Inferior parietal cortex (tissue), 1 donor: ENCODE measurements at regions not wholly inside any gene's neighbourhood (a gene's known extent, or its start where the extent isn't known, plus 50 kb on each side); places are given as distances from the start of the nearest gene placed in this dataset.
A peak's percentile ranks its signal among the peaks of the same experiment; 100 is the strongest.

Experiments
- DNase-seq: peaks from one replicate; pipeline ENCODE4 v3.0.0-alpha.2; 2016; ENCODE audit errors: extremely low spot score

- DNase-seq: no peak
Measured at GRCh38 chrX:69305333-69306062, 140.2 kb upstream of the PJA1 start.

- no peak for DNase-seq
Measured at GRCh38 chrX:69303231-69303630, 138.0 kb upstream of the PJA1 start.

GRCh38 chrX:69299951-69300714 is 134.9 kb upstream of the PJA1 start:
- no peak for DNase-seq

GRCh38 chrX:69299285-69299684 is 134.0 kb upstream of the PJA1 start:
- no peak for DNase-seq

DNA sequence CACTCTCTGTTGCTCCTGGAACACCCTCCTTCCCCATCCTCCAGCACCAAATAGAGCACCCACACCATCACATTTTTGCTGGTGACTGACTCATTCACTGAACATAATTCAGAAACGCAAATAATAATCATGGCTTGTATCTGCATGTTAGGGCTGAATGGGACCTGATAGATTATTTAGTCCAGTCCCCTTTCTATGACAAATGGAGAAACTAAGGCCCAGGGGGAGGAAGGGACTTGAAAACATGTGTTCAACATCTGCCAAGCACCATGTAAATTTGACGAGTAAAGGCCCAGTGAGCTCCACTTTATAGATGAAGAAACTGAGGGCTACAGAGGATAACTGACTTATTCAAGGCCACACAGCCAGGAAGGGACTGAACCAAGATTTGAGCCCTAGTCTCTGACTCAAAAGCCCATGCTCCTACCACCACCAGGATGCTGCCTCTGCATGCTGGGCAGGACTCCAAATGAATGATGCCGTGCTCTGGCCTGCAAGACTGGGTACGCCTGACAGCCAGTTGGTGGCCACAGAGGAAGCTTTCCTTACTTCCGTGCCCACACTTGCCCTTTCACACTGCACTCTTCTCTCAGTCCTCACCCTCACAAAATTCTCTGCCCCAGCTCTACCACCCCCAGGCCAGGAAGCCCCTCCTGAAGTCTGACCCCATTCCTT is 133.3 kb upstream of the PJA1 start:
- DNase-seq: no peak

GRCh38 chrX:69297506-69297905 is 132.3 kb upstream of the PJA1 start:
- DNase-seq: no peak

DNA sequence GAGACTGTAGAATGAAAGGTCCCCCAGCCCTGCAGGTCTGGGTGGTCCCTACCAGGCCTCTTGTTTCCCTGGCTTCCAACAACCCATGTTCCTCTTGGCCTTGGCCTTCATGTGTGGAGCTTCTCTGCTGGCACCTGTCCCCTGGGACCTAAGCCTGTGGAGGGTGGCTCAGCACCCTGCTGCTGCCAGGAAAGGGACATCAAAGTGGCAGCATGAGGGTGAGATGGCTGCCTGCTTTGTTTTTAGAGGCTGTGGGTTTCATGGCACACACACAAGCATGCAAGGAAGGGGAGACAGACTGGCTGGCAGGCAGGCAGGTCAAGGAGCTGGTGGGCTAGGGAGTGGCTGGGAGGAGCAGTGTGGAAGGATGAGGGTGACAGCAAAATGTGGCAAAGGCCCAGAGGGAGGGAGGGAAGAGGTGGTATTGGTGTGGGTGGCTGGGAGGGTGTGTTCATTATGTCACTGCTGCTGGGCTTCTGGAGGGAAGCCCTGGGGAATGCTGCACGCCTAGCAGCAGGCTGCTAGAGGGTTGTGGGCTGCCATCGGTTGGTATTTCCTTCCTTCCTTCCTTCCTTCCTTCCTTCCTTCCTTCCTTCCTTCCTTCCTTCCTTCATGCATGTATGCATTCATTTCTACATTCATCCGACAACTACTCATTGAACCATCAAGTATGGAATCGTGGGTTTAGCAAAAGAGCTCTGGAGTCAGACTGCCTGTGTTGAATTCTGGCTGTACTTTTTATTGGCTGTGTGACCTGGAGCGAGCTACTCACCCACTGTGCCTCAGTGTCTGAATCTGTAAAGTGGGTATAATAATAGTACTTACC is 128.7 kb upstream of the PJA1 start:
- no peak for DNase-seq

GRCh38 chrX:69291116-69291515 is 125.9 kb upstream of the PJA1 start:
- no peak for DNase-seq

DNA sequence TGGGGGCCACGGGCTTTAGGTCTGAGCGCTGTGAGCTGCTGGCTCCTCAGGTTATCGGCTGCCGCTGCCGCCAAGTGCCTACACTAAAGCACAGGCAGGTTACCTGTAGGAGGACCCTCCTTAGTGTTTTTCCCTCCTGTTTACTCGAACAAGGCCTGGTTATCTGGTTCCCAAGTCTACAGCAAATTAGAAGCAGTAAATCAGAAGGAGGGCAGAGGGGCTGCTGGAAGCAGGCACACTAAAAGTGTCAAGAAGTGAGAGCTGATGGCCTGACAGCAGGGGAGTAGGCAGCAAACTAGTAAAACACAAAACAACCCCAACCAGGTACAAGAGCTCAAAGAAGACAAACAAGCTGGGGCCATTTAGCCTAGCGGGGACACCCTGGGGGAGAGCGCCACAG is 125.0 kb upstream of the PJA1 start:
- DNase-seq: no peak

GRCh38 chrX:69289793-69290123 is 124.5 kb upstream of the PJA1 start:
- DNase-seq: no peak

DNA sequence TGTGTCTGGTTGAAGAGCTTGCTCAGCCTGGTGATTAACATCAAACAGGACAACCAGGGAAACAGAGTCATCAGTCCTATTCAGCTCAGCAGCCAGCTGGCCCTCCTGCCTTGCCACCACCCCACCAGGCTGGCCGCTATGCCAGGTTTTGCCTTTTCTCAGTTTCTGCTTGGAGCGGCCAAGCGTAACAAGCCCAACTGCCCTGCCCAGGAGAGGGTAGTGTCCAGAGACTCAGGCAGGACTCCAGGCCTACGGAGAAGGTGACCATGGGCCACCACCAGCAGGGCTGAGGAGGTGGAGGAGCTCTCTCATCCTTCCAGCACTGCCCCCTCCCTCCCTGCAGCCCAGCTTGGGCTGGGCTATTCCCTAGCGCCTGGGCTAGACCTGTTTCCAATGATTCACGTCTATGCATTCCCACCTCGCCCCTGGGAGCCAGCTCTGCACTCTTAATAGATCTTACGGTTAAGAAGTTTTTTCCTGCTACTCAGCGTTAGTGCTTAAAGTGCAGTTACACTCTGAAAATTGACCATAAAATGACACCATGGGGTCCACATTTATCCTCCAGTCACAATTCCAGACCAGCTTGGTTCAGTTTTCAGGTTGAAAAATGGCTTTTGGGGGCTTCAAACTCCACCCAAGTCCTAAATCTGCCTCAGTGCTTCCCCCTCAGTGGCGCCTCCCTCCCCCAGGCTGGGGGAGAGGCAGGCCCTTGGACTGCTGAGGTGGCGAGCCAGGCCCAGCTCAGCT is 124.0 kb upstream of the PJA1 start:
- no peak for DNase-seq

DNA sequence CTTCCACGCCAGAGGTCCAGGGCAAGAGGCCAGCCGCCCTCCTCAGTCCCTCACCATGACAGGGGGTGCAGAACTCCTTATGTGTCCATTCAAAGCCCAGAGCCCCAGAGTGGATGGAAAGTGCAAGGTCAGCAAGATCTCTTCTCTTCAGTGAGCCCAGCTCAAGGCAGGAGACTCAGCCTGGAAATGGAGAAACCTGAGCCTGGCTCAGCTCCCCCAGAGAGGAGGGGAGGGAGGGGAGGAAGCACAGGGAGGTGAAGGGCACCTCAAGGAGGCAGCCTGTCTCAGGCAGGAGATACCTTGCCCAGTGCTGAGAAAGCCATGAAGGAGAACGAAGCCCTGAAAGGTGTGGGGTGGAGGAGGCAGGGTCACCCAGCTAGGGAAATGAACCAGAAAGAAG is 121.8 kb upstream of the PJA1 start:
- no peak for DNase-seq

DNA sequence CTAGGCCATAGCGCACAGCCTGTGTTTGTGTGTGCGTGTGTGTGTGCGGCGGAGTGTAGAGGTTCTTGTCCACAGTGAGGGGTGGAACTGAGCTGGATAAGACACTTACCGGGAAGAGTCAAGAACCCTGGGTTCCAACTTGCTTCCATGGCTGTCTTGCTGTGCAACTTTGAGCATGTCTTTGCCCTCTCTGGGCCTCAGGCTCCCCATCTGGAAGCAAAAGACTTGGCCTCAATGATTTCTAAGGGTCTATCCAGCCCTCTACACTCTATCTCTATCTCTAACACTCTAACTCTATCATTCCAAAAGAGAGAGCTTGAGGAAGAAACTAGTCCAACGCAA is 121.3 kb upstream of the PJA1 start:
- no peak for DNase-seq

- DNase-seq: peak; percentile 24
Measured at GRCh38 chrX:69285881-69286564, 120.8 kb upstream of the PJA1 start.

DNA sequence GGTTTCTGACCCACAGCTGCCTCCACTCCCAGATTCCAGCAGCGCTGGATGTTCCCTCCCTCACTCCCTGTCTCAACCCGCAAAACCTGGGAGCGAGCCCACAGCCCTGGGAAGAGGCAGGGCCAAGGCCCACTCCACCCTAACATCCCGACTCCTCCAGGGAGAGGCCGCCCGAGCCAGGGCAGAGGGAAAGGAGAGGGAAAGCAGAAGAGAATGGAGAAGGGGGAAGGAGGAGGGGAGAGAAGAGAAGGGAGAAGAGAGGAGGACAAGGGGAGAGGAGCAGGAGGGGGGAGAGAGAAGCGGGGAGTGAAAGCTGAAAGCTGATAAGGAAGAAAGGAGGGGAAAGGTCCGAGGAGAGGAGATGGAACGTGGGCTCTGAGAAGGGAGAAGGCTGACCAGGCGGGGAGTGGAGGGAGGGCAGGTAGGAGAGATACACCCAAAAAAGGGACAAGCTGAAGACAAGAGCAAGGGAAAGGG is 120.2 kb upstream of the PJA1 start:
- no peak for DNase-seq

GRCh38 chrX:69284491-69284890 is 119.2 kb upstream of the PJA1 start:
- DNase-seq: no peak

GRCh38 chrX:69282893-69283690 is 117.8 kb upstream of the PJA1 start:
- no peak for DNase-seq

- no peak for DNase-seq
Measured at GRCh38 chrX:69280933-69281332, 115.7 kb upstream of the PJA1 start.

GRCh38 chrX:69279234-69279633 is 114.0 kb upstream of the PJA1 start:
- DNase-seq: no peak
